NCI-H526 treated with DMSO at 0.1 percent for 48 hours (cell line): ENCODE measurements at regions not wholly inside any gene's neighbourhood (a gene's known extent, or its start where the extent isn't known, plus 50 kb on each side); places are given as distances from the start of the nearest gene placed in this dataset.

ENCODE experiments used
- DNase-seq: peaks from one replicate; lab custom pipeline; 2025; lab: John Stamatoyannopoulos, UW

DNA sequence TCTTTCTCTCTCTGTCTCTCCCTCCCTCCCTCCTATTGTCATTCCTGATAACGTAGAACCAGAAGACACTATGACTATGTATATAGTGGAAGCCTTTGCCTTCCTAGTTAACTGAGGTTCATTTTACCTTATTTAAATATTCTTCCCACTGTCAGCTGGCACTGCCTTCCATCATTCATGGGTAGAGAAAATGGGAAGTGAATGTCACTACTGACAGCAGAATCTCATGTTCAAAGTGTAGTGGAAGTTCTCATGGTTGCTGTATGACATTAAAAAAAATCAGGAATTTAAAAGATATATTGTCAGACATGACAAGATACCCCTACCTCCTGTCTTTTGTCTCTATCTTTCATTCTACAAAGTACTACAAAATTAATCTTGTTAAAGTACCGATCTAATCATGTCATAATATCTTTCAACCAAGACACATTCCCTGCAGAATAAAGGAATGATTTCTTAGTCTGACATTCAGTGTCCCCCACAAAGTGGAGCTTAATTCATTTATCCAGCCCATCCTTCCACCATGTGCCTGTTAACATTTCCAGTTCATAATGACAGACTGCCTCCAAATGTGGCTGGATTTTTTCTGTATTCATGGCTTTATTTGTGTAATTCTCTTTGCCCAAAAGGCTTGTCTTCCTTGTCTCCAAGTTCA is 250.1 kb upstream of the CDH20 start:
- no peak for DNase-seq

DNA sequence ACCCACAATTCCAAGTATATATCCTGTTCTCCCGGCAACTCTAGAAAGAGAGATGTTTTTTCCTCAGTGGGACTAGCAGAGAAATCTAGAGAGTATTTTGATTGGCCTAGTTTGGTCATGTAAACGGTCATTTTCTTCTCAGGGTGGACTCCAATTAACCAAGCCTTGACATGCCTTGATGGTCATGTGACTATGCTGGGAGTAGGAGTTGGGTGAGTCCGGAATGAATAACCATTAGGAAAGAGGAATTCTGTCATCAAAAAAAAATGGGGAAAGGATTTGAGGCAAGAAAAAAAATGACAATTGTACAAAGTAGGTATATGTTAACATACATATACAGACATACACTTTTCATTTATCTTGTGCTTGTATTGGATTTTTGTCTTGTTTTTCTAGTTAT is 248.2 kb upstream of the CDH20 start:
- DNase-seq: no peak

- no peak for DNase-seq
Measured at GRCh38 chr18:61085761-61086160, 247.5 kb upstream of the CDH20 start.

- no peak for DNase-seq
Measured at GRCh38 chr18:61086657-61087056, 246.6 kb upstream of the CDH20 start.

DNA sequence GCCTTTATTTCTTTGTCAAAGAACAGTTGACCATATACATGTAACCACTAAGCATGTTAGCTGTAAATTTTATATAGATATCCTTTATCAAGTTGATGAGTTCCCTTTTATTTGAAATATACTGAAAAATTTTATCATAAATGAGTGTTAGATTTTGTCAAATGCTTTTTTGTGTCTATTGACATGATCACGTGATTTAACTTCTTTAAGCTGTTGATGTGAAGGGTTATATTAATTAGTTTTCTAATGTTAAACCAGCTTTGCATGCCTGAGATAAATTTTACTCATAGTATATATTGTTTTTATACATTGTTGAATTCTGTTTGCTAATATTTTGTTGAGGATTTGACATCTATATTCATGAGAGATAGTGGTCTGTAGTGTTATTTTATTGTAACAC is 241.9 kb upstream of the CDH20 start:
- no peak for DNase-seq

GRCh38 chr18:61093965-61094364 is 239.3 kb upstream of the CDH20 start:
- DNase-seq: no peak

DNA sequence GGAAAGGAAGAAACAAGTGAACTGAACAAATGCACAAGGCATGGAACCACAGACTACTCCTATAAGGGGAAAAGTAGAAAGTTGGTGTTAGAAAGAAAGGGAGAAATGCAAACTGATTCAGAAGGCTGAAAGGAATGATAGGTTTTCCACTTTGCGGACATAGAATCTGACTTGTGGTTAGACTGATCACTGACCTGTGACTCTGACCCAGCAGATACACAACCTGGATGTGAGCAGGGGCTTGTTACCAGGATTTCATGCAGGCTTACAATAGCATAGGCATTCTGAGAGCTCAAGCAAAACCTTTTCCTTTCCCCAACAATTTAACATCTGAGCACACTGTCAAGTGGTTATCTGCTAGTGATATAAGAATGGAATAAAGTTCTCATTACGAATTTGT is 237.0 kb upstream of the CDH20 start:
- DNase-seq: no peak

- no peak for DNase-seq
Measured at GRCh38 chr18:61107113-61107512, 226.1 kb upstream of the CDH20 start.

DNA sequence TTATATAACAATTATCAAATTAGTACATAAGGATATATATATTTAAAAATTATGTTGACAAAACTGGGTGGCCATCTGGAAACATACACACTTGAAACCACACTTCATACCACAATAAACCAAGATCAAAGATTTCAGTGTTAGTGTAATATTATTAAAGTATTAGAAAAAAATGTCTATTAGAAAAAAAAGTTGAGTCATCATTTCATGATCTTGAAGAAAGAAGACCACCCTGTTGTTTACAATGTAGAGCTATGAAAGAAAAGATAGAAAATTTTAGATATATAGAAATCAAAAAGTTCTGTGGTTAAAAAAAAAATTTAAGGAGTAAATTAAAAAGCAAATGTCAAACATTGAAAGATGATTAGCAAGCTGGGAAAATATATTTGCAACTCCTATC is 224.5 kb upstream of the CDH20 start:
- no peak for DNase-seq

GRCh38 chr18:61123309-61123708 is 209.9 kb upstream of the CDH20 start:
- DNase-seq: no peak

DNA sequence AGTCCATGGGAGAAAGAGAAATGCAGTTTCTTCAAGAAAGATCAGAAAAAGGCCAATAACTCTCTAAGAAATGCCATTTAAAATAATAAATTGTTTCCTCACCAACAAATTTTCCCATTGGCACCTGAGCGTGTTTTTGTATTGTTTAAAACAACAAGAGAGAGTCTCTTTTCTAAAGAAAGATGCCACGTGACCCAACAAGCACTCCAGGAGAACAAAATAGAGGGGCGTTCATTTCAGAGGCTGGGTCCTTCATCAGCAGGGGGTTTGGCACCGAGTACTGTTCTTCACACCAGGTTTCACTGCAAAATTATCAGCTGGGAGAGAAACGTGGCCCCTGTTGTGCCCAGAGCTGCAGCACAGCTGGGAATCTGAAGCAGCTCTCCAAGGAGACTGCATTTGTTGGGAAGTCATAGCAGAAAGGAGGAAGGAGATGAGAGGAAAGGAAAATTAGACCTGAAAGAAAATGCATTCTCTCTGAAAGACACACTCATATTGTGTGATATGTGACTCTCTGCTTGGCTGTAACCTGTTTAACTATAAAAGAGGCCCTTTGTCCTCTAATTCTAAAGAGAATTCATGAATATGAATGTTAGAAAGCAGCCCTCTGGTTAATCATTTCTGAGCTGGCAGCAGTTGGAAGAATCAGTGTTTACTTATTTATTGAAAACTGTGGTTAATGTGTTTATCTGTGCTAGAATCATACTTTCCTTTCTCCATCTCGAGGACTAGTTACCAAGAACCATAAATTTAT is 205.3 kb upstream of the CDH20 start:
- peak; percentile 44 for DNase-seq

- DNase-seq: no peak
Measured at GRCh38 chr18:61129001-61129400, 204.2 kb upstream of the CDH20 start.

- DNase-seq: no peak
Measured at GRCh38 chr18:61132031-61132430, 201.2 kb upstream of the CDH20 start.

DNA sequence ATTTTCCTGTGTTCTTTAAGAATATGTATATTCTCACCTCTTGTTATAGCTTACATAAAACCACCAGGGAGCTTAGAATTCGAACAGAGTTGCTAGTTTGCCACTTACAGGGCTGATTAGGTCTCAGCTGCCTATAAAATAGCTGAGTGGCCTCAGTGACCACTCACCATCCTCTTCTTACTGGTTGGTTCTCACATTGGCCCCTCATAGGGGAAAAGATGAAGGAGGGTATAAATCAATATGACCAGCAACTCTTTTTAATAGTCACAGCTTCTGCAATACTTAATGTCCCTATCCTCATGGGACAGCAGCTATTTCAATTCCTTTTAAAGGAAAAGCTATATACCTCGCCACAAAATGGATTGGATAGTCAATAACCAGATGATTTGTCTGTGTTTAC is 199.4 kb upstream of the CDH20 start:
- DNase-seq: no peak

- no peak for DNase-seq
Measured at GRCh38 chr18:61136711-61137251, 196.4 kb upstream of the CDH20 start.

DNA sequence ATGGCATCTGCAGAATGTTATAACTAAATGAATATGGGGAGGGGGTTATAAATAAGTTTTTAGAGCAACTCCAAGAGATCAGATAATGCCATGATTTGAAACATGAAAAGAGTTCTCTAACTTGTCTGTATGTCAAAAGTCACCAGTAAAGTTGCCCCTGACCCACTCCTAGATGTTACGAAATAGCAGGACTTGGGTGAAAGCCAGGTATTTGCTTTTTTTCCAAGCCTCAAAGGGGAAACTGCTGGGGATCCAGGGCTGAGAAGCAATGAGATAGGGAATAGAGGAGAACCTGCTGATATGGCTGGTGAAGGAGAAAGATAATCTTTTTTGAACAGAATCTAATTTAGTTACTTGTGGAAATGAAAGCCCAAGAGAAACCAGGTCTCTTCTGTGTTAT is 191.5 kb upstream of the CDH20 start:
- DNase-seq: no peak

- DNase-seq: no peak
Measured at GRCh38 chr18:61148322-61148721, 184.9 kb upstream of the CDH20 start.

DNA sequence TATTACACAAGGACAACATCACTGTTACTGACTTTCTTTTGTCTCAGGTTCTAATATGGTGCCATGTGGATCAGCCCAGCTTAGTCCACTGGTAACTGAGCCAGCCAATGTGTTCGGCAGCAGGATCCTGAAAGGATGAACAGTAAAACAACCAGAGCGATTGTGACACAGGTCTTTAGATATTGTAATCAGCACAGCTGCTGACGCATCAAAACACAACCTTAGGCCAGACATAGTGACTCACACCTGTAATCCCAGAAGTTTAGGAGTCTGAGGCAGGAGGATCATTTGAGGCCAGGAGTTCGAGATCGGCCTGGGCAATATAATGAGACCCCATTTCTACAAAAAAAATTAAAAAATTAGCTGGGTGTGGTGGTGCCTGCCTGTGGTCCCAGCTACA is 183.4 kb upstream of the CDH20 start:
- DNase-seq: no peak

DNA sequence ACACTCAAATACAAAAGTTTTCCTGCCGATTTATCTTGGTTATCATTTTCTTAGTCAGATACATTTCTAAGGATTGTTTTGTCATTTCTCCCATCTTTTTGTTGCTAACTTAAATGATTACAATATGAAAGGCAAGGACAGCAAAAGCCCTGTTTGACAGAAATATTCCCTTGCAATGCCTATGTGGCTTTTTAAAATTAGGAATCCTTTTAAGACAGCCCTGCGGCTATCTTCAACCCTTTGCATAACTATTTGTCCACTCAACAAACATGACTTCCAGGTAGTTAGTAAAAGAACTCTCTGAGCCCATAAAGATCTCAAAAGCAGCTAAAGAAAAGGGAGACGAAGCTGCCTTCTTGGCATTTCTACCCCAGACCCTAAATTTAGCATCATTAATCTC is 179.7 kb upstream of the CDH20 start:
- DNase-seq: no peak

GRCh38 chr18:61154866-61155265 is 178.4 kb upstream of the CDH20 start:
- DNase-seq: no peak

- DNase-seq: no peak
Measured at GRCh38 chr18:61155586-61155985, 177.6 kb upstream of the CDH20 start.

- DNase-seq: no peak
Measured at GRCh38 chr18:61157451-61157850, 175.8 kb upstream of the CDH20 start.

DNA sequence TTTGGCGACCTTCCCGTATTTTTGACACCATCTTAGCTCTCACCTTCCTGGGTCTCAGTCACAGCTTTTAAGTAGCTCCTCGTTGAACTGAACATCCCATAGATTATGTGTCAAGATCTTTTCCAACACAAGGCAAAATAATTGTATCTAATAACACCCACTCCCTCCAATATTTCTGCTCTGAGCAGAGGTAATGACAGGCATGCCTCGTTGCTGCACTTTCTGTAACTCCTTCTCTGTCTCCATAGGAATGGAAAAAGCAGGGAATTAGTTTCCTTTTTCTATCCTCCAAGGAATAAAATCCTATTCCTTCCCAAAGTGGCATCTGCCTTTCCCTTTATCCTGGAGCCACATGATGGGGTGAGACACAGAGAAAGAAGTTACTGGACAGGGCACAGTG is 174.0 kb upstream of the CDH20 start:
- no peak for DNase-seq

- no peak for DNase-seq
Measured at GRCh38 chr18:61164321-61164720, 168.9 kb upstream of the CDH20 start.
